ENCODE measurements at regions not wholly inside any gene's neighbourhood (a gene's known extent, or its start where the extent isn't known, plus 50 kb on each side); places are given as distances from the start of the nearest gene placed in this dataset.

- DNase-seq: no peak
- H3K36me3 Mint-ChIP-seq: no peaks in the 10 kb centered on the region
- peaks cover 0 to 7% (median 2%) of the 10 kb centered on the region in 8 donors for H3K9me3 Mint-ChIP-seq
- CTCF ChIA-PET (ENCODE audit: partially characterized antibody): no interaction called here
- H3K4me1 ChIP-seq (ENCODE audit: insufficient read depth, low read length): no peaks in the 10 kb centered on the region
- no peak overlapping the region for H3K4me3 Mint-ChIP-seq
- H3K9me3 ChIP-seq (ENCODE audit: control insufficient read depth in 1 of 2, low read length in 2 of 2): no peaks in the 10 kb centered on the region
- H3K4me3 ChIP-seq (ENCODE audit: low read length in 2 of 2): no peak overlapping the region
- intact Hi-C loops (cut with micrococcal nuclease): no loop called here
- POLR2A ChIA-PET (ENCODE audit: partially characterized antibody): no interaction called here
- H3K27me3 Mint-ChIP-seq: no peaks in the 10 kb centered on the region
- no peak overlapping the region for H3K27ac Mint-ChIP-seq
- no peaks in the 10 kb centered on the region for H3K36me3 ChIP-seq (ENCODE audit: insufficient read depth, low read length)
- no peak overlapping the region for H3K27ac ChIP-seq (ENCODE audit: low read depth, low read length)
- H3K27me3 ChIP-seq (ENCODE audit: insufficient read depth, low read length): no peaks in the 10 kb centered on the region
- H3K4me1 Mint-ChIP-seq: no peaks in the 10 kb centered on the region
Observed at GRCh38 chr13:58919551-58919950, 1244.2 kb downstream of the DIAPH3 start.

GRCh38 chr13:58921129-58921528 lies 1242.6 kb downstream of the DIAPH3 start:
- peaks cover 0 to 10% (median 2%) of the 10 kb centered on the region in 8 donors for H3K9me3 Mint-ChIP-seq
- no peak overlapping the region for H3K27ac Mint-ChIP-seq
- Histone ChIP-seq H3K27ac (ENCODE audit: low read depth, low read length) (no peak overlapping the region), H3K4me1 (ENCODE audit: insufficient read depth, low read length) (no peaks in the 10 kb centered on the region), H3K9me3 (ENCODE audit: control insufficient read depth in 1 of 2, low read length in 2 of 2) (no peaks in the 10 kb centered on the region), H3K36me3 (ENCODE audit: insufficient read depth, low read length) (no peaks in the 10 kb centered on the region), H3K27me3 (ENCODE audit: insufficient read depth, low read length) (no peaks in the 10 kb centered on the region), H3K4me3 (ENCODE audit: low read length in 2 of 2) (no peak overlapping the region)
- no peaks in the 10 kb centered on the region for H3K27me3 Mint-ChIP-seq
- H3K36me3 Mint-ChIP-seq: no peaks in the 10 kb centered on the region
- intact Hi-C loops (cut with micrococcal nuclease): no loop called here
- CTCF ChIA-PET (ENCODE audit: partially characterized antibody): no interaction called here
- H3K4me3 Mint-ChIP-seq: no peak overlapping the region
- POLR2A ChIA-PET (ENCODE audit: partially characterized antibody): no interaction called here
- DNase-seq: no peak
- no peaks in the 10 kb centered on the region for H3K4me1 Mint-ChIP-seq

GRCh38 chr13:58926858-58927257 lies 1236.9 kb downstream of the DIAPH3 start:
- DNase-seq: no peak
- Mint-ChIP-seq H3K27me3 (no peaks in the 10 kb centered on the region), H3K4me1 (no peaks in the 10 kb centered on the region), H3K27ac (no peak overlapping the region), H3K36me3 (no peaks in the 10 kb centered on the region), H3K4me3 (no peak overlapping the region), H3K9me3 (peaks cover 0 to 10% (median 5%) of the 10 kb centered on the region in 8 donors)
- intact Hi-C loops (cut with micrococcal nuclease): no loop called here
- CTCF ChIA-PET (ENCODE audit: partially characterized antibody): no interaction called here
- Histone ChIP-seq H3K36me3 (ENCODE audit: insufficient read depth, low read length) (no peaks in the 10 kb centered on the region), H3K27me3 (ENCODE audit: insufficient read depth, low read length) (no peaks in the 10 kb centered on the region), H3K9me3 (ENCODE audit: control insufficient read depth in 1 of 2, low read length in 2 of 2) (no peaks in the 10 kb centered on the region), H3K4me3 (ENCODE audit: low read length in 2 of 2) (no peak overlapping the region), H3K4me1 (ENCODE audit: insufficient read depth, low read length) (no peaks in the 10 kb centered on the region), H3K27ac (ENCODE audit: low read depth, low read length) (no peak overlapping the region)
- POLR2A ChIA-PET (ENCODE audit: partially characterized antibody): no interaction called here

GRCh38 chr13:58933475-58933874 lies 1230.3 kb downstream of the DIAPH3 start:
- Histone ChIP-seq H3K27me3 (ENCODE audit: insufficient read depth, low read length) (no peaks in the 10 kb centered on the region), H3K4me3 (ENCODE audit: low read length in 2 of 2) (no peak overlapping the region), H3K36me3 (ENCODE audit: insufficient read depth, low read length) (no peaks in the 10 kb centered on the region), H3K4me1 (ENCODE audit: insufficient read depth, low read length) (no peaks in the 10 kb centered on the region), H3K9me3 (ENCODE audit: control insufficient read depth in 1 of 2, low read length in 2 of 2) (no peaks in the 10 kb centered on the region), H3K27ac (ENCODE audit: low read depth, low read length) (no peak overlapping the region)
- intact Hi-C loops (cut with micrococcal nuclease): no loop called here
- ChIA-PET POLR2A (ENCODE audit: partially characterized antibody) (no interaction called here), CTCF (ENCODE audit: partially characterized antibody) (no interaction called here)
- Mint-ChIP-seq H3K36me3 (no peaks in the 10 kb centered on the region), H3K27ac (no peak overlapping the region), H3K4me3 (no peak overlapping the region), H3K4me1 (no peaks in the 10 kb centered on the region), H3K9me3 (peaks cover 0 to 9% (median 3%) of the 10 kb centered on the region in 8 donors), H3K27me3 (no peaks in the 10 kb centered on the region)
- DNase-seq: no peak

- Mint-ChIP-seq H3K4me1 (no peaks in the 10 kb centered on the region), H3K4me3 (no peak overlapping the region), H3K9me3 (peaks cover 0 to 9% (median 3%) of the 10 kb centered on the region in 8 donors), H3K27ac (no peak overlapping the region), H3K36me3 (no peaks in the 10 kb centered on the region), H3K27me3 (no peaks in the 10 kb centered on the region)
- no peak overlapping the region for H3K27ac ChIP-seq (ENCODE audit: low read depth, low read length)
- intact Hi-C loops (cut with micrococcal nuclease): no loop called here
- H3K27me3 ChIP-seq (ENCODE audit: insufficient read depth, low read length): no peaks in the 10 kb centered on the region
- ChIA-PET CTCF (ENCODE audit: partially characterized antibody) (no interaction called here), POLR2A (ENCODE audit: partially characterized antibody) (no interaction called here)
- no peak overlapping the region for H3K4me3 ChIP-seq (ENCODE audit: low read length in 2 of 2)
- H3K36me3 ChIP-seq (ENCODE audit: insufficient read depth, low read length): no peaks in the 10 kb centered on the region
- H3K9me3 ChIP-seq (ENCODE audit: control insufficient read depth in 1 of 2, low read length in 2 of 2): no peaks in the 10 kb centered on the region
- no peaks in the 10 kb centered on the region for H3K4me1 ChIP-seq (ENCODE audit: insufficient read depth, low read length)
- DNase-seq: no peak
Observed at GRCh38 chr13:58935689-58936088, 1228.0 kb downstream of the DIAPH3 start.

- Mint-ChIP-seq H3K4me1 (no peaks in the 10 kb centered on the region), H3K4me3 (peak overlapping the region in 1 of 8 donors; percentile 45), H3K27ac (no peak overlapping the region), H3K9me3 (peaks cover 2 to 36% (median 22%) of the 10 kb centered on the region in 8 donors), H3K27me3 (no peaks in the 10 kb centered on the region), H3K36me3 (no peaks in the 10 kb centered on the region)
- no peaks in the 10 kb centered on the region for H3K27me3 ChIP-seq (ENCODE audit: insufficient read depth, low read length)
- intact Hi-C loops (cut with micrococcal nuclease): no loop called here
- H3K4me3 ChIP-seq (ENCODE audit: low read length in 2 of 2): no peak overlapping the region
- CTCF ChIA-PET (ENCODE audit: partially characterized antibody): no interaction called here
- H3K27ac ChIP-seq (ENCODE audit: low read depth, low read length): no peak overlapping the region
- peaks cover 0 to 8% of the 10 kb centered on the region in 2 donors for H3K9me3 ChIP-seq (ENCODE audit: control insufficient read depth in 1 of 2, low read length in 2 of 2)
- H3K4me1 ChIP-seq (ENCODE audit: insufficient read depth, low read length): no peaks in the 10 kb centered on the region
- no peak for DNase-seq
- POLR2A ChIA-PET (ENCODE audit: partially characterized antibody): no interaction called here
- H3K36me3 ChIP-seq (ENCODE audit: insufficient read depth, low read length): no peaks in the 10 kb centered on the region
Observed at GRCh38 chr13:58946274-58946673, 1217.5 kb downstream of the DIAPH3 start.

- no peak overlapping the region for H3K27ac ChIP-seq (ENCODE audit: low read depth, low read length)
- intact Hi-C loops (cut with micrococcal nuclease): no loop called here
- Mint-ChIP-seq H3K4me1 (no peaks in the 10 kb centered on the region), H3K9me3 (peaks cover 5 to 36% (median 21%) of the 10 kb centered on the region in 8 donors), H3K4me3 (no peak overlapping the region), H3K36me3 (no peaks in the 10 kb centered on the region), H3K27me3 (no peaks in the 10 kb centered on the region), H3K27ac (no peak overlapping the region)
- H3K9me3 ChIP-seq (ENCODE audit: control insufficient read depth in 1 of 2, low read length in 2 of 2): peaks cover 0 to 8% of the 10 kb centered on the region in 2 donors
- POLR2A ChIA-PET (ENCODE audit: partially characterized antibody): no interaction called here
- H3K27me3 ChIP-seq (ENCODE audit: insufficient read depth, low read length): no peaks in the 10 kb centered on the region
- H3K4me1 ChIP-seq (ENCODE audit: insufficient read depth, low read length): no peaks in the 10 kb centered on the region
- H3K36me3 ChIP-seq (ENCODE audit: insufficient read depth, low read length): no peaks in the 10 kb centered on the region
- peak in 1 of 5 donors; percentile 1 for DNase-seq
- no peak overlapping the region for H3K4me3 ChIP-seq (ENCODE audit: low read length in 2 of 2)
- CTCF ChIA-PET (ENCODE audit: partially characterized antibody): no interaction called here
Observed at GRCh38 chr13:58949646-58950045, 1214.1 kb downstream of the DIAPH3 start.

GRCh38 chr13:58950911-58951310 lies 1212.8 kb downstream of the DIAPH3 start:
- Mint-ChIP-seq H3K27ac (no peak overlapping the region), H3K36me3 (no peaks in the 10 kb centered on the region), H3K4me3 (no peak overlapping the region), H3K4me1 (no peaks in the 10 kb centered on the region), H3K27me3 (no peaks in the 10 kb centered on the region), H3K9me3 (peaks cover 5 to 36% (median 23%) of the 10 kb centered on the region in 8 donors)
- Histone ChIP-seq H3K4me3 (ENCODE audit: low read length in 2 of 2) (no peak overlapping the region), H3K27ac (ENCODE audit: low read depth, low read length) (no peak overlapping the region), H3K4me1 (ENCODE audit: insufficient read depth, low read length) (no peaks in the 10 kb centered on the region), H3K9me3 (ENCODE audit: control insufficient read depth in 1 of 2, low read length in 2 of 2) (peaks cover 0 to 8% of the 10 kb centered on the region in 2 donors), H3K36me3 (ENCODE audit: insufficient read depth, low read length) (no peaks in the 10 kb centered on the region), H3K27me3 (ENCODE audit: insufficient read depth, low read length) (no peaks in the 10 kb centered on the region)
- no peak for DNase-seq
- ChIA-PET POLR2A (ENCODE audit: partially characterized antibody) (no interaction called here), CTCF (ENCODE audit: partially characterized antibody) (no interaction called here)
- intact Hi-C loops (cut with micrococcal nuclease): no loop called here

Measured in CD4-positive, alpha-beta memory T cell (primary cell).